ENCODE measurements at regions not wholly inside any gene's neighbourhood (a gene's known extent, or its start where the extent isn't known, plus 50 kb on each side); places are given as distances from the start of the nearest gene placed in this dataset.

DNA sequence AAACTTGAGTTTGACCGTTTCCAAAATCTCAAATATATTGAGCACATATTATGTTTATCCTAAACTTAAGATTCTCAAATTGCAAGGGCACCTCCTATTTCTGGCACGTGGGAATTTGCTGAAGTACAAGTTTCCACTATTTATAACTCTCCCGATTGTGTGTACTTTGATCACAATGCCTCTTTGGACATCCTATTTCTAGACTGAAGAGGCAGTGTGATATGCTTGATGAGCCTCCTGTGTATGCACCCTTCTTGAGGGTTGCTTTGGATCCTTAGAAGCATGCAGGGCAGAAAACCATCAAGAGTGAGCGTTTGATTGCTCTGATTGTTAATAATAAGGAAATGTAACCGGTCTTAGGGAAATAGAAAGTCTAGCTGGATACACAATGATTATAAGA lies 218.9 kb upstream of the RBM19 start:
- no peak for TF ChIP-seq EZH2 (IDR thresholded peaks at IDR 0.05; ENCODE audit: borderline replicate concordance, low read depth, low read length, poor library complexity, severe bottlenecking)
- TF ChIP-seq, protein P1, sequence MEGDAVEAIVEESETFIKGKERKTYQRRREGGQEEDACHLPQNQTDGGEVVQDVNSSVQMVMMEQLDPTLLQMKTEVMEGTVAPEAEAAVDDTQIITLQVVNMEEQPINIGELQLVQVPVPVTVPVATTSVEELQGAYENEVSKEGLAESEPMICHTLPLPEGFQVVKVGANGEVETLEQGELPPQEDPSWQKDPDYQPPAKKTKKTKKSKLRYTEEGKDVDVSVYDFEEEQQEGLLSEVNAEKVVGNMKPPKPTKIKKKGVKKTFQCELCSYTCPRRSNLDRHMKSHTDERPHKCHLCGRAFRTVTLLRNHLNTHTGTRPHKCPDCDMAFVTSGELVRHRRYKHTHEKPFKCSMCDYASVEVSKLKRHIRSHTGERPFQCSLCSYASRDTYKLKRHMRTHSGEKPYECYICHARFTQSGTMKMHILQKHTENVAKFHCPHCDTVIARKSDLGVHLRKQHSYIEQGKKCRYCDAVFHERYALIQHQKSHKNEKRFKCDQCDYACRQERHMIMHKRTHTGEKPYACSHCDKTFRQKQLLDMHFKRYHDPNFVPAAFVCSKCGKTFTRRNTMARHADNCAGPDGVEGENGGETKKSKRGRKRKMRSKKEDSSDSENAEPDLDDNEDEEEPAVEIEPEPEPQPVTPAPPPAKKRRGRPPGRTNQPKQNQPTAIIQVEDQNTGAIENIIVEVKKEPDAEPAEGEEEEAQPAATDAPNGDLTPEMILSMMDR (conservative IDR thresholded peaks at IDR 0.05; ENCODE audit: low read depth, low read length), result no peak

All from A673 (cell line).